ENCODE measurements at regions not wholly inside any gene's neighbourhood (a gene's known extent, or its start where the extent isn't known, plus 50 kb on each side); places are given as distances from the start of the nearest gene placed in this dataset.

GRCh38 chr11:112718483-112718882 is 242.7 kb upstream of the NCAM1 start:
- TF ChIP-seq CTCF (IDR thresholded peaks at IDR 0.05) (no peak), REST (IDR thresholded peaks at IDR 0.05; ENCODE audit: insufficient read depth in 1 of 2, low read depth in 2 of 2, low read length in 1 of 2) (no peak), TCF7L2 (IDR thresholded peaks at IDR 0.05; ENCODE audit: low read depth, low read length) (no peak), POLR2AphosphoS5 (IDR thresholded peaks at IDR 0.05; ENCODE audit: low read depth, low read length) (no peak), SIN3A (IDR thresholded peaks at IDR 0.05; ENCODE audit: borderline replicate concordance, insufficient read depth, low read depth, low read length) (no peak)
